ENCODE measurements at regions not wholly inside any gene's neighbourhood (a gene's known extent, or its start where the extent isn't known, plus 50 kb on each side); places are given as distances from the start of the nearest gene placed in this dataset.

- no peak for TF ChIP-seq EZH2phosphoT487 (IDR thresholded peaks at IDR 0.05)
- TF ChIP-seq CTCF (IDR thresholded peaks at IDR 0.05) = no peak
Measured at GRCh38 chr11:116548256-116548655, 224.5 kb downstream of the BUD13 start.
